ENCODE measurements at regions not wholly inside any gene's neighbourhood (a gene's known extent, or its start where the extent isn't known, plus 50 kb on each side); places are given as distances from the start of the nearest gene placed in this dataset.

GRCh38 chr1:201652181-201652580, 113.3 kb downstream of the NAV1 start:
- TF ChIP-seq CTCF (IDR thresholded peaks at IDR 0.05; ENCODE audit: insufficient read depth, low read length, poor library complexity, severe bottlenecking): no peak
- no peak for DNase-seq (ENCODE audit: extremely low read depth, insufficient read length)
- Histone ChIP-seq H3K27me3 (replicated peaks; ENCODE audit: control insufficient read depth, insufficient read depth, low read length) (no peaks in the 10 kb centered on the region; the same call in none of the 2 replicates), H3K36me3 (ENCODE audit: control insufficient read depth, insufficient read depth, low read length) (no peaks in the 10 kb centered on the region), H3K4me3 (replicated peaks; ENCODE audit: low read depth, low read length) (no peak overlapping the region)

- DNase-seq (ENCODE audit: extremely low read depth, insufficient read length): no peak
- Histone ChIP-seq H3K27me3 (replicated peaks; ENCODE audit: control insufficient read depth, insufficient read depth, low read length) (no peaks in the 10 kb centered on the region; the same call in 1 of the 2 replicates), H3K36me3 (ENCODE audit: control insufficient read depth, insufficient read depth, low read length) (no peaks in the 10 kb centered on the region), H3K4me3 (replicated peaks; ENCODE audit: low read depth, low read length) (no peak overlapping the region)
- TF ChIP-seq CTCF (IDR thresholded peaks at IDR 0.05; ENCODE audit: insufficient read depth, low read length, poor library complexity, severe bottlenecking): no peak
Observed at GRCh38 chr1:201653233-201653632, 114.3 kb downstream of the NAV1 start.

- H3K27me3 ChIP-seq (replicated peaks; ENCODE audit: control insufficient read depth, insufficient read depth, low read length): no peaks in the 10 kb centered on the region; the same call in 1 of the 2 replicates
- no peak overlapping the region for H3K4me3 ChIP-seq (replicated peaks; ENCODE audit: low read depth, low read length)
- TF ChIP-seq CTCF (IDR thresholded peaks at IDR 0.05; ENCODE audit: insufficient read depth, low read length, poor library complexity, severe bottlenecking): no peak
- no peaks in the 10 kb centered on the region for H3K36me3 ChIP-seq (ENCODE audit: control insufficient read depth, insufficient read depth, low read length)
- no peak for DNase-seq (ENCODE audit: extremely low read depth, insufficient read length)
Observed at GRCh38 chr1:201653883-201654282, 115.0 kb downstream of the NAV1 start.

- no peak overlapping the region for H3K4me3 ChIP-seq (replicated peaks; ENCODE audit: low read depth, low read length)
- TF ChIP-seq CTCF (IDR thresholded peaks at IDR 0.05; ENCODE audit: insufficient read depth, low read length, poor library complexity, severe bottlenecking): no peak
- H3K36me3 ChIP-seq (ENCODE audit: control insufficient read depth, insufficient read depth, low read length): no peaks in the 10 kb centered on the region
- no peaks in the 10 kb centered on the region; the same call in 1 of the 2 replicates for H3K27me3 ChIP-seq (replicated peaks; ENCODE audit: control insufficient read depth, insufficient read depth, low read length)
- no peak for DNase-seq (ENCODE audit: extremely low read depth, insufficient read length)
Observed at GRCh38 chr1:201655243-201655642, 116.3 kb downstream of the NAV1 start.

GRCh38 chr1:201655910-201656309, 117.0 kb downstream of the NAV1 start:
- no peaks in the 10 kb centered on the region; the same call in 1 of the 2 replicates for H3K27me3 ChIP-seq (replicated peaks; ENCODE audit: control insufficient read depth, insufficient read depth, low read length)
- H3K4me3 ChIP-seq (replicated peaks; ENCODE audit: low read depth, low read length): no peak overlapping the region
- no peaks in the 10 kb centered on the region for H3K36me3 ChIP-seq (ENCODE audit: control insufficient read depth, insufficient read depth, low read length)
- no peak for TF ChIP-seq CTCF (IDR thresholded peaks at IDR 0.05; ENCODE audit: insufficient read depth, low read length, poor library complexity, severe bottlenecking)
- DNase-seq (ENCODE audit: extremely low read depth, insufficient read length): no peak

Measured in GM06990 (cell line).